SK-MEL-5 (cell line): ENCODE measurements at regions not wholly inside any gene's neighbourhood (a gene's known extent, or its start where the extent isn't known, plus 50 kb on each side); places are given as distances from the start of the nearest gene placed in this dataset.

ENCODE experiments used
- DNase-seq: peaks from one replicate; pipeline ENCODE4 v3.0.0-alpha.2; 2016; ENCODE audit warnings: low read depth, low spot score
- in situ Hi-C: cut with HindIII; loops from 2 replicates; pipeline ENCODE4 v1.10.0; 2016; ENCODE audit warnings: low sequenced_read_pairs, high pct_unique_total_duplicates, low pct_unique_long_range_greater_than_20kb
- small RNA-seq, 2 experiments: library from RNA; depleted of rRNA; stranded (forward); fragments of <200 nt; gene quantifications; one replicate each; pipeline ENCODE3, GENCODE V24; 2014

GRCh38 chr20:21796059-21796458 is 90.6 kb downstream of the PAX1 start:
- in situ Hi-C loops, result no loop called here

GRCh38 chr20:21788082-21788481 is 82.6 kb downstream of the PAX1 start:
- in situ Hi-C loops, result no loop called here

More at GRCh38 chr20:21796059-21796458, 90.6 kb downstream of the PAX1 start:
- DNase-seq, result peak; percentile 49

GRCh38 chr20:21781446-21782075 is 76.1 kb downstream of the PAX1 start:
- DNase-seq, result no peak
- in situ Hi-C loops, result no loop called here

More at GRCh38 chr20:21788082-21788481, 82.6 kb downstream of the PAX1 start:
- no peak for DNase-seq

GRCh38 chr20:21780528-21780927 is 75.1 kb downstream of the PAX1 start:
- DNase-seq, result no peak
- in situ Hi-C loops, result no loop called here

Small RNA genes lying in the stretch of these regions (small RNA-seq; reads per million reads assigned to genes)
- gene AL121912.1, result 0 reads per million in 2 experiments
